ENCODE measurements at regions not wholly inside any gene's neighbourhood (a gene's known extent, or its start where the extent isn't known, plus 50 kb on each side); places are given as distances from the start of the nearest gene placed in this dataset.

GRCh38 chr14:82488473-82488872 lies 954.8 kb upstream of the SEL1L start:
- DNase-seq (ENCODE audit: low spot score) (no peak), ATAC-seq (ENCODE audit: low read depth) (no peak)
- no peaks in the 10 kb centered on the region for H3K4me1 ChIP-seq (ENCODE audit: insufficient read depth, poor library complexity, severe bottlenecking)
- no peaks in the 10 kb centered on the region for H3K36me3 ChIP-seq (ENCODE audit: low read depth)
- H3K27me3 ChIP-seq (ENCODE audit: insufficient read depth, poor library complexity, severe bottlenecking), result no peaks in the 10 kb centered on the region
- TF ChIP-seq CTCF (IDR thresholded peaks at IDR 0.05; ENCODE audit: poor library complexity, severe bottlenecking), result no peak
- H3K9me3 ChIP-seq (ENCODE audit: severe bottlenecking), result peaks cover 3% of the 10 kb centered on the region
- no peak overlapping the region for H3K27ac ChIP-seq (ENCODE audit: poor library complexity, severe bottlenecking)
- H3K4me3 ChIP-seq (ENCODE audit: severe bottlenecking), result no peak overlapping the region

- ATAC-seq (ENCODE audit: low read depth), result no peak
- no peaks in the 10 kb centered on the region for H3K9me3 ChIP-seq (ENCODE audit: severe bottlenecking)
- H3K4me1 ChIP-seq (ENCODE audit: insufficient read depth, poor library complexity, severe bottlenecking), result no peaks in the 10 kb centered on the region
- no peaks in the 10 kb centered on the region for H3K27me3 ChIP-seq (ENCODE audit: insufficient read depth, poor library complexity, severe bottlenecking)
- no peaks in the 10 kb centered on the region for H3K36me3 ChIP-seq (ENCODE audit: low read depth)
- DNase-seq (ENCODE audit: low spot score), result no peak
- no peak for TF ChIP-seq CTCF (IDR thresholded peaks at IDR 0.05; ENCODE audit: poor library complexity, severe bottlenecking)
- H3K27ac ChIP-seq (ENCODE audit: poor library complexity, severe bottlenecking), result no peak overlapping the region
- H3K4me3 ChIP-seq (ENCODE audit: severe bottlenecking), result no peak overlapping the region
Measured at GRCh38 chr14:82490397-82490796, 956.7 kb upstream of the SEL1L start.

GRCh38 chr14:82492157-82492556 lies 958.5 kb upstream of the SEL1L start:
- no peak for DNase-seq (ENCODE audit: low spot score)
- Histone ChIP-seq H3K36me3 (ENCODE audit: low read depth) (no peaks in the 10 kb centered on the region), H3K27me3 (ENCODE audit: insufficient read depth, poor library complexity, severe bottlenecking) (no peaks in the 10 kb centered on the region), H3K27ac (ENCODE audit: poor library complexity, severe bottlenecking) (no peak overlapping the region), H3K4me3 (ENCODE audit: severe bottlenecking) (no peak overlapping the region), H3K4me1 (ENCODE audit: insufficient read depth, poor library complexity, severe bottlenecking) (no peaks in the 10 kb centered on the region), H3K9me3 (ENCODE audit: severe bottlenecking) (no peaks in the 10 kb centered on the region)
- no peak for TF ChIP-seq CTCF (IDR thresholded peaks at IDR 0.05; ENCODE audit: poor library complexity, severe bottlenecking)
- ATAC-seq (ENCODE audit: low read depth), result no peak

GRCh38 chr14:82500222-82500621 lies 966.6 kb upstream of the SEL1L start:
- H3K9me3 ChIP-seq (ENCODE audit: severe bottlenecking), result peaks cover 7% of the 10 kb centered on the region
- H3K27me3 ChIP-seq (ENCODE audit: insufficient read depth, poor library complexity, severe bottlenecking), result no peaks in the 10 kb centered on the region
- DNase-seq (ENCODE audit: low spot score) (no peak), ATAC-seq (ENCODE audit: low read depth) (no peak)
- H3K4me1 ChIP-seq (ENCODE audit: insufficient read depth, poor library complexity, severe bottlenecking), result no peaks in the 10 kb centered on the region
- H3K4me3 ChIP-seq (ENCODE audit: severe bottlenecking), result no peak overlapping the region
- no peak overlapping the region for H3K27ac ChIP-seq (ENCODE audit: poor library complexity, severe bottlenecking)
- H3K36me3 ChIP-seq (ENCODE audit: low read depth), result no peaks in the 10 kb centered on the region
- TF ChIP-seq CTCF (IDR thresholded peaks at IDR 0.05; ENCODE audit: poor library complexity, severe bottlenecking), result no peak

GRCh38 chr14:82501554-82501953 lies 967.9 kb upstream of the SEL1L start:
- ATAC-seq (ENCODE audit: low read depth) (no peak), DNase-seq (ENCODE audit: low spot score) (no peak)
- Histone ChIP-seq H3K4me3 (ENCODE audit: severe bottlenecking) (no peak overlapping the region), H3K36me3 (ENCODE audit: low read depth) (no peaks in the 10 kb centered on the region), H3K4me1 (ENCODE audit: insufficient read depth, poor library complexity, severe bottlenecking) (no peaks in the 10 kb centered on the region), H3K27ac (ENCODE audit: poor library complexity, severe bottlenecking) (no peak overlapping the region), H3K27me3 (ENCODE audit: insufficient read depth, poor library complexity, severe bottlenecking) (no peaks in the 10 kb centered on the region), H3K9me3 (ENCODE audit: severe bottlenecking) (peaks cover 7% of the 10 kb centered on the region)
- no peak for TF ChIP-seq CTCF (IDR thresholded peaks at IDR 0.05; ENCODE audit: poor library complexity, severe bottlenecking)

Measured in RWPE2 (cell line).